ENCODE measurements at regions not wholly inside any gene's neighbourhood (a gene's known extent, or its start where the extent isn't known, plus 50 kb on each side); places are given as distances from the start of the nearest gene placed in this dataset.

- no peak for DNase-seq (ENCODE audit: low spot score)
- H3K36me3 ChIP-seq: peaks cover 18% of the 10 kb centered on the region
- no peaks in the 10 kb centered on the region for H3K4me1 ChIP-seq
- no peak for TF ChIP-seq CTCF (IDR thresholded peaks at IDR 0.05)
- H3K4me3 ChIP-seq: no peak overlapping the region
- no peaks in the 10 kb centered on the region for H3K27me3 ChIP-seq
- no peak overlapping the region for H3K27ac ChIP-seq
- H3K9me3 ChIP-seq: no peaks in the 10 kb centered on the region
Measured at GRCh38 chr22:25377699-25378098, 158.3 kb downstream of the CRYBB2 start.

GRCh38 chr22:25380122-25380747, 160.8 kb downstream of the CRYBB2 start:
- no peaks in the 10 kb centered on the region for H3K4me1 ChIP-seq
- no peak overlapping the region for H3K4me3 ChIP-seq
- H3K36me3 ChIP-seq: peaks cover 18% of the 10 kb centered on the region
- no peak for DNase-seq (ENCODE audit: low spot score)
- H3K27me3 ChIP-seq: no peaks in the 10 kb centered on the region
- H3K9me3 ChIP-seq: no peaks in the 10 kb centered on the region
- no peak for TF ChIP-seq CTCF (IDR thresholded peaks at IDR 0.05)
- no peak overlapping the region for H3K27ac ChIP-seq

- no peak overlapping the region for H3K27ac ChIP-seq
- H3K27me3 ChIP-seq: no peaks in the 10 kb centered on the region
- no peak for TF ChIP-seq CTCF (IDR thresholded peaks at IDR 0.05)
- no peaks in the 10 kb centered on the region for H3K4me1 ChIP-seq
- peaks cover 11% of the 10 kb centered on the region for H3K36me3 ChIP-seq
- no peak for DNase-seq (ENCODE audit: low spot score)
- no peak overlapping the region for H3K4me3 ChIP-seq
- H3K9me3 ChIP-seq: no peaks in the 10 kb centered on the region
Measured at GRCh38 chr22:25382762-25383161, 163.3 kb downstream of the CRYBB2 start.

GRCh38 chr22:25383278-25383820, 163.9 kb downstream of the CRYBB2 start:
- H3K4me1 ChIP-seq: no peaks in the 10 kb centered on the region
- DNase-seq (ENCODE audit: low spot score): no peak
- no peaks in the 10 kb centered on the region for H3K9me3 ChIP-seq
- H3K27me3 ChIP-seq: no peaks in the 10 kb centered on the region
- peaks cover 11% of the 10 kb centered on the region for H3K36me3 ChIP-seq
- TF ChIP-seq CTCF (IDR thresholded peaks at IDR 0.05): no peak
- no peak overlapping the region for H3K4me3 ChIP-seq
- no peak overlapping the region for H3K27ac ChIP-seq

GRCh38 chr22:25383892-25384291, 164.5 kb downstream of the CRYBB2 start:
- Histone ChIP-seq H3K4me1 (no peaks in the 10 kb centered on the region), H3K36me3 (peaks cover 11% of the 10 kb centered on the region), H3K4me3 (no peak overlapping the region), H3K27me3 (no peaks in the 10 kb centered on the region), H3K27ac (no peak overlapping the region), H3K9me3 (no peaks in the 10 kb centered on the region)
- no peak for TF ChIP-seq CTCF (IDR thresholded peaks at IDR 0.05)
- no peak for DNase-seq (ENCODE audit: low spot score)

DNA sequence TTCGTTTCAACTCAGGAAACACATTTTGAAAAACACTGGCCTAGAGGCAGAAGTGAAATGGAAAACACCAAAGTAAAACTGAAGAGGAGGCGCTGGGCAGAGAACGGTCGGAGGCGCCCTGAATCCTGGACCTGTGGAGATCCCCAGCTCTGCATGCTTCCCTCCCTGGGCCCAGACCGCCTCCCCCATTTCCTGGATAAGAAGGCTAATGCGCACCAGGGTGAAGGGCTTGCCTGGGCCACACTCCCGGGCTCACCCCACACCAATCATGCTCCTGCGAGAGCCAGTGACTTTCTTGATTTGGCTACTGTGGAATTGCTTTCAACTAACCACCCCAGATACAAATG, 167.1 kb downstream of the CRYBB2 start:
- H3K27me3 ChIP-seq: no peaks in the 10 kb centered on the region
- H3K4me1 ChIP-seq: peaks cover 0 to 22% of the 10 kb centered on the region in 2 donors
- H3K9me3 ChIP-seq: no peaks in the 10 kb centered on the region
- H3K27ac ChIP-seq: no peak overlapping the region
- no peak for DNase-seq (ENCODE audit: low spot score)
- no peak overlapping the region for H3K4me3 ChIP-seq
- no peak for TF ChIP-seq CTCF (IDR thresholded peaks at IDR 0.05)
- H3K36me3 ChIP-seq: no peaks in the 10 kb centered on the region

Measured in right atrium auricular region (tissue), 2 donors.